ENCODE measurements at regions not wholly inside any gene's neighbourhood (a gene's known extent, or its start where the extent isn't known, plus 50 kb on each side); places are given as distances from the start of the nearest gene placed in this dataset.

GRCh38 chr14:26820572-26820971 is 222.7 kb upstream of the NOVA1 start:
- TF ChIP-seq POLR2A (IDR thresholded peaks at IDR 0.05; ENCODE audit: low read length) (no peak), GATA1 (IDR thresholded peaks at IDR 0.05; ENCODE audit: low read depth, low read length) (no peak)
